HG03442 (cell line): ENCODE measurements at regions not wholly inside any gene's neighbourhood (a gene's known extent, or its start where the extent isn't known, plus 50 kb on each side); places are given as distances from the start of the nearest gene placed in this dataset.
"Not testable (repeated sequence)": the region's sequence is repeated elsewhere in the genome, so short reads cannot be mapped to it uniquely, and the experiment has no call there.

Experiments used
- ATAC-seq: cut with Tn5 transposase; IDR thresholded peaks from one replicate; pipeline ENCODE4 v1.9.1; 2021; ENCODE audit warnings: mild to moderate bottlenecking, moderate library complexity; ENCODE audit not compliant: unreplicated experiment

GRCh38 chr6:144746902-144747469 is 461.9 kb downstream of the UTRN start:
- no peak for ATAC-seq

- no peak for ATAC-seq
Measured at GRCh38 chr6:144749263-144749662, 464.1 kb downstream of the UTRN start.

- ATAC-seq, result peak; percentile 90
Measured at GRCh38 chr6:144753023-144753705, 468.0 kb downstream of the UTRN start.

DNA sequence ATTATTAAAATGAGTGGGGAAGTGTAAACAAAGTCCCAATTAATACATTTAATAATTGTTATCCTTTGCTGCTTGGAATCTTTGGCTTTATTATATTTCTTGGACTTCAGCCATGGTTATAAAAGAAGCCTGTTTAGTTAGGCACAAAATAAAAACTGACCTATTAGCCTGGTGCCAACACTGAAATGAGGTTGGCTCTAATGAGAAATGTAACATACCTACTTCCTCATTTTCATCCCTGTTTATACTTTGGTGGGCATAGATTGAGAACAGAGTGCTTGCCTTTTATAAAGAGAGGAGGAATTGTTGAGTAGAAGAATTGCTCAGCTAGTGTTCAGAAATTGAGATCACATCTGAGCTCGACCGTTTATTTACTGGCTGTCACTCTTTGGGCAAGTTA is 471.3 kb downstream of the UTRN start:
- no peak for ATAC-seq

- no peak for ATAC-seq
Measured at GRCh38 chr6:144757299-144757698, 472.2 kb downstream of the UTRN start.

- ATAC-seq, result no peak
Measured at GRCh38 chr6:144757730-144758129, 472.6 kb downstream of the UTRN start.

GRCh38 chr6:144758602-144759001 is 473.5 kb downstream of the UTRN start:
- peak; percentile 46 for ATAC-seq

- no peak for ATAC-seq
Measured at GRCh38 chr6:144762469-144762868, 477.3 kb downstream of the UTRN start.

GRCh38 chr6:144767051-144767450 is 481.9 kb downstream of the UTRN start:
- ATAC-seq, result no peak

DNA sequence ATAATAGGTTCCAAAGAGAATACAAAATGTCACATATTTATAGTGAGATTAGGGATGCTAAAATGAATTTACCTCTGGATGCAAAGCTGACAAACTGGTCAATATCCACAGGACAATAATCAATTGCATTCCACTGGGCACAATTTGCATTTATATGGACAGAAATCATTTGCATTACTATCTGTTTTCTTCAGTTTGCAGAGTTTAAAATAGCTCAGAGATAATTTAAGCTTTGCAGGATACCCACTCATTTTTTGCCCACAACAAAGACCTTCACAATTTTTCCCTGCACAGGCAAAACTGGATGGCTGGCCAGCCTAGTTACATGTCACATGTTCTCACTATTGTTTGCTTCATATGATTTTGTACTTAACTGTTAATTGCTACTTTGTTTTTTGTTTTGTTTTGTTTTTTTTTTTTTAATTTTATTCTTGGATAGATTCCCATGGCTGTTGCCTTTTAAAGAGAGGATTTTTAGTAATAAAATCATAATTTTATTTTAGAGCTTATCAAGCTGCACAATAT is 483.5 kb downstream of the UTRN start:
- ATAC-seq, result no peak

DNA sequence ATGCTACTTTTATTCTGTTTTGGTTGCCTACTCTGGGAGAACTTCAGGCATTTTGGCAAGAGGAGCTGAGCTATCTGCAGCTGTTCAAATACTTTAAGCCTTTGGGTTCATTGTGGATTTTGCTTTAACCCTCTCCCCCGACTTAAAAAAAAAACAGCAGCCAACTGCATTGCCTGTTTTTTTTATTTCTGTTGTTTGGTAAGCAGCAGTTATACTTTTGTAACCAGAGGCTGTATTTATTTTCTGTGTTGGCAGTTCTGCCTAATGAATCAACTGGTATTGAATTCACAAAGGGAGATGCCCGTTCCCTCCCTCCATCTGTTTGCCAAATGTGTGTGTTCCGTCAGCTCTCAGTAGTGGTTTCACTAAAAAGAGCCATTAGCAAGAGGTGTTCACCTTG is 484.0 kb downstream of the UTRN start:
- no peak for ATAC-seq

DNA sequence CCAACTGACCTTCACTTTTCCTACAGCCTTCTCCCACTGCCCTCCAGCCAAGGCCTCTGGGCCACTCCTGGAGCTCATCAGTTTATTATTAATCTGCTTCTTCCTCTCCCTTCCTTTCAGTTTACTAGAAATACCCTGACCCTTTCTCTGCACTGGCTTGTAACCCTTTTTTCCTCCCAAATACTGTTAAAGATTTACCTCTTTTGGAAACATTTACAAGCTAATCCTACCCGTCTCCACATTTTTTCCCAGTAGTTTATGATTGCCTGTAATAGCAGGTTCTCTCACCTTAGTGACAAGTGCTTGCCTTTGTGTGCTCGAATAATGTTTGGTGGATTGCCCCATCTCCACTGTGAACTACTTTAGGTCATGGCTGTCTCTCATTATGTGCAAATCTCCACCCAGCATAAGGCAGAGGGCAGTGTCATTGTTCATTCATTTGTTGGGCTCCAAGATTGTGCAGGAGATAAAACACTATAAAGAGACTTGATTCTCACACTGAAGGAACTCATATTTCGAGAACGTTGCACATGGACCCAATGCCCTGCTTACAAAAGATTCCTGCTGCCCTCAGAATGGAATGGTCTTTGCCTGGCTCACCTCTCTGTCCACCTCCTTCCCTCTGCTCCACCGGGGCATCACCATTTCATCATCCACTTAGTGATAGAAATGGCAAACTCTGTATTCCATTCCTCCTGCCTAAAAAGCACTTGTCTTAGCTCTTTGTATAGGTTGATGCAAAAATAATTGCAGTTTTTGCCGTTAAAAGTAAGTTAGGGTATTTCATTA is 491.1 kb downstream of the UTRN start:
- no peak for ATAC-seq

GRCh38 chr6:144777249-144777648 is 492.1 kb downstream of the UTRN start:
- ATAC-seq, result no peak

DNA sequence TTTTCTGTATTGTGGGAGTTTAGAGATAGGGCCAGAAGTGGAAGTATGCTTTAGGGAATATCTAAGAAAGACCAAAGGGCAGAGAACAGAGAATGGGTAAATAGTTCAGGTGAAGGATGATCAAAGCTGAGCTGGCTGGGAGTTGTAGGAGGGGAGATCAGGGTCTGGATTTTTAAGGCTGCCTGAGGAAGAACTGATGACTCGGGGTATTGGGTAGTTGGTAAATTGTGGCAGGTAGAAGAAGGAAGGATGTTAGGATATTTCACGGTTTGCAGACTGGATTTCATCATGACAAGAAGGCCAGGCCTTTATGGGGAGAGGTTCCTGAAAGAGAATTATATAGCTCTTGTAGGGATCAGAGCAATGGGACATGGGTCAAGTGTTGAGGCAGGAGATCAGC is 492.9 kb downstream of the UTRN start:
- no peak for ATAC-seq

DNA sequence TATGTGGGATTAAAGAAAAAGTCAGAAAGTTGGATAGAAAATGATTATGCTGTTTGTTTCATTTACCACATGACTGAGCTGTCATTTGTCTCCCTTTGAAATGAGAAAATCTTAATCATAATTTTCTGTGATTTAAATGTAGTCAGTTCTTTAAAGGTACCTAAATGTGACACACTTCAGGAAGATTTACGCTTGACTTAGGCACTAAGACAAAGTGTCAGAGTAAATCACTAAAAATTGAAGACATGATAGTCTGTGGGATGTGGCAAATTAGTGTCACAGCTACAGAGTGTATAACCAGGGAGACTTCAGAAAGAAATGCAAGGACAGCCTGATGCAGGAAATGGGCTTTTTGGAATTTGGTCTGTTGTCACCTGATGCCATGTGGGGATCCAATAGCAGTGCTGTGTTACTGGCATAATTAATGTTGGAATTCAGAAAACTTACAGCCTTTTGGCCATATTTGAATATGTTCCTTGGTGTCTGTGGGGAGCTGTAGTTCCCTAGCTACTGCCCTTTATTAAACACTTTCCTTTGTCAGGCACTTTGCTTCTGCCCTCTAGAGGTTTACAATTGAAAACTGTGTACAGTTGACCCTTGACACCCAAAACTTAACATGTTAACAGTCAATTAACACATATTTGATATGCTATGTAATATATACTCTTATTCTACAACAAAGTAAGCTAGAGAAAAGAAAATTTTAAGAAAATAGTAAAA is 493.8 kb downstream of the UTRN start:
- peak; percentile 42 for ATAC-seq

GRCh38 chr6:144781836-144782235 is 496.7 kb downstream of the UTRN start:
- no peak for ATAC-seq

DNA sequence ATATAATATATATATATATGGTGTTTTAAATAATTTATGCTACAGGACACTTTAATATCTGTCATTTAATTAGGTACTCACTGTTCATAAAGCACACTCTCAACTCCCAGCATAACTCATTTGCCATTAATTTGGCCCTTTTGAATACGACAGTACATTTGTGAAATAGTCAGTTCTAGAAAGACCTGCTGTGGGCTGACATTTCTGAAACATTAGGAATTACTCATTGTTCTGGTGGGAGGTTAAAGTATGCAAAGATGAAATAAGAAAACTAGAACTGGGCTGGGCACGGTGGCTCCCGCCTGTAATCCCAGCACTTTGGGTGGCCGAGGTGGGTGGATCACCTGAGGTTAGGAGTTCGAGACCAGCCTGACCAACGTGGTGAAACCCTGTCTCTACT is 497.5 kb downstream of the UTRN start:
- ATAC-seq, result peak; percentile 60

DNA sequence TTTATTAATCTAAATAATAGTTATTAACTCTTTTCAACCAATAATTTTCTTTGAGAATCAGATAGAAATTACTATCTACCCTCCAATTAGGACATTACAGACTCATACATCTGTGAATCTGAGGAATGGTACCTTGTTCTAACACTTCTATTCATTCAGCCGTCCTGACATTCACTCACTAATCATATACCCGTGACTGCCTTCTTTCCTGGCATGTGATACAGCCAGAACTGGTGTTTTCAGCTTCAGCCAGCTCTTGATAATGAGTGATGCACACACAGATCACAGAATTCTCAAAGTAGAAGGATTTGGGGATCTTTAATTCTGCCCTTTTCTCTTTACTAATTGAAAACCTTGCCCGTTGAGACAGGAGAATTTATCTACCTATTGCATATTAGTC is 499.9 kb downstream of the UTRN start:
- ATAC-seq, result no peak

DNA sequence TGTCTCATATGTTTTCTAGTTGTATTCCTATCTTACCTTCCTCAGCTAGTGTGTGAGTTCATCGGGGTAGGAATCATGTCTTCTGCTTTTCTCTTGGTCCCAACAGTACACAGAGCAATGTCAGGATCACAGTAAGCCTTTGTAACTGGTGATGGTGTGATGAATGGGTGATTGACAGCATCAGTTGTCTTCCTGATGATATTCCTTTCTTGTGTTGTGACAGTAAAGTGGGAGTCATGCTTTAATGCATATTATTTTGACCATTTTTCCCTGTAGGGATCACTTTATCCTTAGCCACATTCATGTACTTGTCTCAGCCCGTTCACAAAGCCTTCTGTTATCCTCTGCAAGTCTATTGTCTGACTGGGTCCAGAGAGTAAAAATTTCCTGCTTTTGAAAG is 501.7 kb downstream of the UTRN start:
- no peak for ATAC-seq

GRCh38 chr6:144793744-144794143 is 508.6 kb downstream of the UTRN start:
- no peak for ATAC-seq

DNA sequence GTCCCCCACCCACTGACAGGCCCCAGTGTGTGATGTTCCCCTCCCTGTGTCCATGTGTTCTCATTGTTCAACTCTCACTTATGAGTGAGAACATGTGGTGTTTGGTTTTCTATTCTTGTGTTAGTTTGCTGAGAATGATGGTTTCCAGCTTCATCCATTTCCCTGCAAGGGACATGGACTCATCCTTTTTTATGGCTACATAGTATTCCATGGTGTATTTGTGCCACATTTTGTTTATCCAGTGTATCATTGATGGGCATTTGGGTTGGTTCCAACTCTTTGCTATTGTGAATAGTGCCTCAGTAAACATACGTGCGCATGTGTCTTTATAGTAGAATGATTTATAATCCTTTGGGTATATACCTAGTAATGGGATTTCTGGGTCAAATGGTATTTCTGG is 509.9 kb downstream of the UTRN start:
- ATAC-seq, result not testable (repeated sequence)
